GM19397 (cell line): ENCODE measurements at regions not wholly inside any gene's neighbourhood (a gene's known extent, or its start where the extent isn't known, plus 50 kb on each side); places are given as distances from the start of the nearest gene placed in this dataset.

ENCODE experiments used
- ATAC-seq: cut with Tn5 transposase; IDR thresholded peaks from one replicate; pipeline ENCODE4 v1.9.1; 2021; ENCODE audit warnings: mild to moderate bottlenecking, moderate library complexity; ENCODE audit not compliant: unreplicated experiment

- no peak for ATAC-seq
Measured at GRCh38 chr17:77320044-77320440, 179.3 kb downstream of the SEC14L1 start.

GRCh38 chr17:77320485-77321256, 179.9 kb downstream of the SEC14L1 start:
- no peak for ATAC-seq

GRCh38 chr17:77321649-77322513, 181.1 kb downstream of the SEC14L1 start:
- no peak for ATAC-seq

GRCh38 chr17:77322514-77323412, 182.0 kb downstream of the SEC14L1 start:
- ATAC-seq: no peak

- no peak for ATAC-seq
Measured at GRCh38 chr17:77323413-77324171, 182.8 kb downstream of the SEC14L1 start.

- ATAC-seq: no peak
Measured at GRCh38 chr17:77324227-77324626, 183.5 kb downstream of the SEC14L1 start.

GRCh38 chr17:77325577-77326075, 184.9 kb downstream of the SEC14L1 start:
- ATAC-seq: peak; percentile 5

- no peak for ATAC-seq
Measured at GRCh38 chr17:77326076-77326591, 185.4 kb downstream of the SEC14L1 start.

- ATAC-seq: no peak
Measured at GRCh38 chr17:77326636-77327035, 185.9 kb downstream of the SEC14L1 start.

- ATAC-seq: no peak
Measured at GRCh38 chr17:77327181-77327565, 186.4 kb downstream of the SEC14L1 start.

GRCh38 chr17:77327566-77328464, 187.0 kb downstream of the SEC14L1 start:
- no peak for ATAC-seq

GRCh38 chr17:77328823-77329740, 188.3 kb downstream of the SEC14L1 start:
- ATAC-seq: no peak

GRCh38 chr17:77329741-77330531, 189.2 kb downstream of the SEC14L1 start:
- ATAC-seq: no peak

- no peak for ATAC-seq
Measured at GRCh38 chr17:77330602-77331081, 189.9 kb downstream of the SEC14L1 start.

- ATAC-seq: peak; percentile 51
Measured at GRCh38 chr17:77331301-77331864, 190.6 kb downstream of the SEC14L1 start.
